Endothelial cell of umbilical vein (primary cell): ENCODE measurements at regions not wholly inside any gene's neighbourhood (a gene's known extent, or its start where the extent isn't known, plus 50 kb on each side); places are given as distances from the start of the nearest gene placed in this dataset.

Source experiments
- BruUV-seq: library from RNA; stranded (reverse); fragments of 400-500 nt; replicated peaks from 2 replicates; lab custom pipeline; 2021; lab: Mats Ljungman, UMichigan
- CTCF ChIA-PET: fragments of 300-600, 350-600 bp; sonication (Branson Sonifier 250); formaldehyde crosslinking; loops from one replicate; lab custom pipeline; 2021; ENCODE audit warnings: antibody characterized with exemption, inconsistent platforms; lab: Charles Lee
- POLR2A ChIA-PET: fragments of 300-600, 350-600 bp; sonication (Branson Sonifier 250); formaldehyde crosslinking; loops from one replicate; lab custom pipeline; 2021; ENCODE audit warnings: antibody characterized with exemption, inconsistent platforms; lab: Charles Lee
- DNase-seq: peaks from one replicate; pipeline ENCODE4 v3.0.0-alpha.2; 2011; ENCODE audit warnings: low read depth, low spot score
- FAIRE-seq: peaks from 2 replicates; lab custom pipeline; 2011; peaks lifted over from hg19 to GRCh38; lab: Jason Lieb, UNC
- H2AFZ ChIP-seq: 2 replicates; pipeline ENCODE4 v1.6.0; 2012; ENCODE audit warnings: low read depth, low read length, control low read depth, inconsistent platforms
- H3K27ac ChIP-seq: 2 replicates; pipeline ENCODE4 v1.5.1; 2011; ENCODE audit warnings: low read depth, mild to moderate bottlenecking, control low read depth, low read length, moderate library complexity; ENCODE audit not compliant: insufficient read depth
- H3K27me3 ChIP-seq, 2 experiments: 2 replicates each; pipeline versions ENCODE4 v1.6.0 to v1.6.1; 2011; ENCODE audit warnings: low read length in 2 of 2, mixed read lengths in 1 of 2; ENCODE audit not compliant: control insufficient read depth in 2 of 2, insufficient read depth in 2 of 2
- H3K36me3 ChIP-seq, 2 experiments: 2 replicates in 1 of 2; 3 replicates in 1 of 2; pipeline ENCODE4 v1.5.1; 2011; ENCODE audit warnings: low read length in 2 of 2, mild to moderate bottlenecking in 1 of 2, moderate library complexity in 1 of 2; ENCODE audit not compliant: control insufficient read depth in 2 of 2, insufficient read depth in 2 of 2; ENCODE audit errors: extremely low read depth in 1 of 2
- H3K4me1 ChIP-seq: 3 replicates; pipeline ENCODE4 v1.5.1; 2011; ENCODE audit warnings: mild to moderate bottlenecking, low read length; ENCODE audit not compliant: control insufficient read depth, insufficient read depth; ENCODE audit errors: extremely low read depth
- H3K4me2 ChIP-seq: 2 replicates; pipeline ENCODE4 v1.6.1; 2011; ENCODE audit warnings: low read length, control low read depth, mixed read lengths; ENCODE audit not compliant: insufficient read depth
- H3K4me3 ChIP-seq, 3 experiments: fragments of 200-600 bp in 1 of 3; sonication (generic), shearing (Covaris generic) in 1 of 3; replicated peaks in 1 of 3; 2 replicates each; pipeline ENCODE4 v1.5.1; 2011 to 2016; ENCODE audit warnings: control low read depth in 3 of 3, low read length in 3 of 3, mild to moderate bottlenecking in 2 of 3, inconsistent platforms in 1 of 3, low read depth in 1 of 3, moderate library complexity in 1 of 3; ENCODE audit not compliant: insufficient read depth in 1 of 3
- H3K79me2 ChIP-seq: 2 replicates; pipeline ENCODE4 v1.6.0; 2012; ENCODE audit warnings: low read length, inconsistent platforms; ENCODE audit not compliant: control insufficient read depth, insufficient read depth
- H3K9ac ChIP-seq: replicated peaks from 2 replicates; pipeline ENCODE3; 2011; ENCODE audit warnings: low read length, control low read depth; ENCODE audit not compliant: insufficient read depth; ENCODE audit errors: extremely low read depth
- H3K9me1 ChIP-seq: replicated peaks from 3 replicates; pipeline ENCODE4 v1.6.0; 2011; ENCODE audit warnings: mild to moderate bottlenecking, low read length; ENCODE audit not compliant: control insufficient read depth, insufficient read depth; ENCODE audit errors: extremely low read depth
- H3K9me3 ChIP-seq: replicated peaks from 2 replicates; pipeline ENCODE4 v1.5.1; 2012; ENCODE audit warnings: low read length, inconsistent platforms; ENCODE audit not compliant: control insufficient read depth, insufficient read depth
- H4K20me1 ChIP-seq: replicated peaks from 2 replicates; pipeline ENCODE3; 2011; ENCODE audit warnings: mild to moderate bottlenecking, low read length; ENCODE audit not compliant: control insufficient read depth, insufficient read depth; ENCODE audit errors: extremely low read depth
- CTCF ChIP-seq, 2 donors: IDR thresholded peaks; 1 replicate in 1 of 2; 2 replicates in 1 of 2; pipeline ENCODE4 v1.5.1; 2011; ENCODE audit warnings: low read length in 2 of 2, mild to moderate bottlenecking in 2 of 2, moderate library complexity in 2 of 2, control low read depth in 1 of 2, inconsistent platforms in 1 of 2, low read depth in 1 of 2; ENCODE audit not compliant: insufficient read depth in 1 of 2; ENCODE audit errors: extremely low read depth in 1 of 2
- EZH2 ChIP-seq: IDR thresholded peaks from 2 replicates; pipeline ENCODE4 v1.6.1; 2012; ENCODE audit warnings: borderline replicate concordance, low read depth, mild to moderate bottlenecking, moderate library complexity, low read length, inconsistent platforms; ENCODE audit not compliant: severe bottlenecking
- FOS ChIP-seq: IDR thresholded peaks from 2 replicates; pipeline ENCODE4 v1.6.1; 2011; ENCODE audit warnings: mild to moderate bottlenecking, low read length, moderate library complexity, borderline replicate concordance; ENCODE audit not compliant: insufficient read depth
- GATA2 ChIP-seq: IDR thresholded peaks from 2 replicates; pipeline ENCODE4 v1.7.0; 2011; ENCODE audit warnings: low read depth, mild to moderate bottlenecking, moderate library complexity, mixed read lengths, low read length; ENCODE audit not compliant: insufficient read length, insufficient read depth
- JUN ChIP-seq: IDR thresholded peaks from 2 replicates; pipeline ENCODE4 v1.6.1; 2011; ENCODE audit warnings: borderline replicate concordance, low read depth; ENCODE audit not compliant: insufficient read length, insufficient read depth
- MAX ChIP-seq: IDR thresholded peaks from 2 replicates; pipeline ENCODE4 v1.6.1; 2011; ENCODE audit not compliant: insufficient read depth, insufficient read length
- MYC ChIP-seq: IDR thresholded peaks from one replicate; pipeline ENCODE4 v1.6.1; 2011; ENCODE audit warnings: mild to moderate bottlenecking, low read depth, low read length
- POLR2A ChIP-seq: IDR thresholded peaks from 2 replicates; pipeline ENCODE4 v1.6.1; 2012; ENCODE audit warnings: low read depth, mild to moderate bottlenecking, control low read depth, low read length
- POLR2AphosphoS5 ChIP-seq: IDR thresholded peaks from 2 replicates; pipeline ENCODE4 v1.6.1; 2012; ENCODE audit warnings: low read depth, mild to moderate bottlenecking, control low read depth, low read length, moderate library complexity; ENCODE audit not compliant: insufficient read depth
- dilution Hi-C: fragments of 300-500 bp; cut with MboI; formaldehyde crosslinking; loops from one replicate; pipeline ENCODE4 v1.15.0; 2019; ENCODE audit warnings: low sequenced_read_pairs; ENCODE audit not compliant: extremely low pct_ligation_motif_present
- intact Hi-C: fragments of 100-400 bp; cut with micrococcal nuclease; formaldehyde crosslinking; loops from one replicate; pipeline ENCODE4 v1.10.0; 2022

GRCh38 chr1:98299313-98299712 lies 362.2 kb upstream of the SNX7 start:
- CTCF ChIA-PET, result interaction anchor here (0.8 to 3.5 kb wide), 5 partner anchors 7 to 152 kb away, joined by 3 to 10 read pairs (median 3); no protein-coding TSS in a partner anchor
- dilution Hi-C loops, result no loop called here

GRCh38 chr1:98298319-98298718 lies 363.2 kb upstream of the SNX7 start:
- TF ChIP-seq MYC (no peak), POLR2A (no peak), JUN (no peak), EZH2 (no peak), FOS (no peak), GATA2 (no peak), CTCF (IDR thresholded peaks at IDR 0.05; ENCODE audit: extremely low read depth in 1 of 2, insufficient read depth in 1 of 2, low read depth in 1 of 2, low read length in 2 of 2) (no peak), MAX (no peak), POLR2AphosphoS5 (no peak)
- no peak overlapping the region for H3K9ac ChIP-seq
- no peaks in the 10 kb centered on the region for H3K9me3 ChIP-seq
- FAIRE-seq (no peak), DNase-seq (no peak)
- dilution Hi-C loops (no loop called here), intact Hi-C loops (no loop called here)
- no peak overlapping the region for H3K27ac ChIP-seq
- H3K79me2 ChIP-seq, result no peaks in the 10 kb centered on the region
- H3K4me1 ChIP-seq, result no peaks in the 10 kb centered on the region
- BruUV-seq, result no TSS peak
- H3K36me3 ChIP-seq, result no peaks in the 10 kb centered on the region
- no peaks in the 10 kb centered on the region for H3K27me3 ChIP-seq
- no peak overlapping the region for H2AFZ ChIP-seq
- H4K20me1 ChIP-seq, result no peaks in the 10 kb centered on the region
- no peak overlapping the region for H3K4me3 ChIP-seq
- ChIA-PET POLR2A (no interaction called here), CTCF (interaction anchor here (1.1 to 3.5 kb wide), 3 partner anchors 8 to 153 kb away, joined by 3 to 10 read pairs (median 3); no protein-coding TSS in a partner anchor)
- no peak overlapping the region for H3K4me2 ChIP-seq
- H3K9me1 ChIP-seq, result no peaks in the 10 kb centered on the region

More at GRCh38 chr1:98299313-98299712, 362.2 kb upstream of the SNX7 start:
- DNase-seq (no peak), FAIRE-seq (no peak)
- no peak for TF ChIP-seq MAX
- no TSS peak for BruUV-seq
- Histone ChIP-seq H3K4me2 (no peak overlapping the region), H3K79me2 (no peaks in the 10 kb centered on the region), H3K4me3 (no peak overlapping the region), H3K9me1 (no peaks in the 10 kb centered on the region), H3K27ac (no peak overlapping the region), H2AFZ (no peak overlapping the region), H3K4me1 (no peaks in the 10 kb centered on the region), H3K36me3 (no peaks in the 10 kb centered on the region), H3K27me3 (no peaks in the 10 kb centered on the region), H4K20me1 (no peaks in the 10 kb centered on the region), H3K9ac (no peak overlapping the region), H3K9me3 (no peaks in the 10 kb centered on the region)
- intact Hi-C loops, result no loop called here
- POLR2A ChIA-PET, result no interaction called here
